HCT116 (cell line): ENCODE measurements at regions not wholly inside any gene's neighbourhood (a gene's known extent, or its start where the extent isn't known, plus 50 kb on each side); places are given as distances from the start of the nearest gene placed in this dataset.

Experiments used
- EZH2 ChIP-seq: fragments of 200-600 bp; sonication (generic); IDR thresholded peaks from 2 replicates; pipeline ENCODE4 v1.6.1; 2017; ENCODE audit warnings: antibody characterized with exemption, mixed run types
- MAX ChIP-seq: IDR thresholded peaks from 2 replicates; pipeline ENCODE4 v1.6.1; 2012
- TF ChIP-seq, protein P1 (sequence below), 3 experiments: fragments of 200-600 bp in 1 of 3; sonication (generic) in 1 of 3; IDR thresholded peaks in 2 of 3; conservative IDR thresholded peaks in 1 of 3; 2 replicates each; pipeline ENCODE4 v1.5.1; 2012 to 2017; ENCODE audit warnings: low read depth in 2 of 3, low read length in 2 of 3, antibody characterized with exemption in 1 of 3, borderline replicate concordance in 1 of 3, control low read depth in 1 of 3, mild to moderate bottlenecking in 1 of 3, mixed read lengths in 1 of 3, mixed run types in 1 of 3, moderate library complexity in 1 of 3; ENCODE audit not compliant: insufficient read depth in 1 of 3

DNA sequence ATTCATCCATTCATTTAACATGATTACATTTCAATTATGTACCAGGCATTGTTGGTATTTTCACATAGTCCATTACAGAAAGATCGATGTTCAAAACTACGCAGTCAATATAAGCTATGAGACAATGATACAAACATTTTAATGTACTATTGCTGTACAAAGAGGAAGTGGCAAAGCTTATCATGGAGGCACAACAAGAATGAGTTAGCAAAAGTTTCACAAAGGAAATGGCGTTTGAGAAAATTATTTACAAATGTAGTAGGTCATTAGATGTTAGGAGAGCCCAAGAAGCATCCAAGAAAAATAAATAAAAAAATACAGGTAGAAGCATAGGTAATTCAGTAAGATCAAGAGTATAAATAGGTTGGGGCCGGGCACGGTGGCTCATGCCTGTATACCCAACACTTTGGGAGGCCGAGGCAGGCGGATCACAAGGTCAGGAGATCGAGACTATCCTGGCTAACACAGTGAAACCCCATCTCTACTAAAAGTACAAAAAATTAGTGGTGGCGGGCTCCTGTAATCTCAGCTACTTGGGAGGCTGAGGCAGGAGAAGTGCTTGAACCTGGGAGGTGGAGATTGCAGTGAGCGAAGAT, 1730.8 kb upstream of the CELF4 start:
- TF ChIP-seq, protein P1, sequence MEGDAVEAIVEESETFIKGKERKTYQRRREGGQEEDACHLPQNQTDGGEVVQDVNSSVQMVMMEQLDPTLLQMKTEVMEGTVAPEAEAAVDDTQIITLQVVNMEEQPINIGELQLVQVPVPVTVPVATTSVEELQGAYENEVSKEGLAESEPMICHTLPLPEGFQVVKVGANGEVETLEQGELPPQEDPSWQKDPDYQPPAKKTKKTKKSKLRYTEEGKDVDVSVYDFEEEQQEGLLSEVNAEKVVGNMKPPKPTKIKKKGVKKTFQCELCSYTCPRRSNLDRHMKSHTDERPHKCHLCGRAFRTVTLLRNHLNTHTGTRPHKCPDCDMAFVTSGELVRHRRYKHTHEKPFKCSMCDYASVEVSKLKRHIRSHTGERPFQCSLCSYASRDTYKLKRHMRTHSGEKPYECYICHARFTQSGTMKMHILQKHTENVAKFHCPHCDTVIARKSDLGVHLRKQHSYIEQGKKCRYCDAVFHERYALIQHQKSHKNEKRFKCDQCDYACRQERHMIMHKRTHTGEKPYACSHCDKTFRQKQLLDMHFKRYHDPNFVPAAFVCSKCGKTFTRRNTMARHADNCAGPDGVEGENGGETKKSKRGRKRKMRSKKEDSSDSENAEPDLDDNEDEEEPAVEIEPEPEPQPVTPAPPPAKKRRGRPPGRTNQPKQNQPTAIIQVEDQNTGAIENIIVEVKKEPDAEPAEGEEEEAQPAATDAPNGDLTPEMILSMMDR (IDR thresholded peaks at IDR 0.05 in 2 of 3, conservative IDR thresholded peaks at IDR 0.05 in 1 of 3; ENCODE audit: borderline replicate concordance in 1 of 3, insufficient read depth in 1 of 3, low read depth in 2 of 3, low read length in 2 of 3) = no peak
- no peak for TF ChIP-seq MAX
- TF ChIP-seq EZH2 = no peak
